Brain microvascular endothelial cell (primary cell): ENCODE measurements at regions not wholly inside any gene's neighbourhood (a gene's known extent, or its start where the extent isn't known, plus 50 kb on each side); places are given as distances from the start of the nearest gene placed in this dataset.

Experiments used
- DNase-seq: peaks from one replicate; pipeline ENCODE4 v3.0.0-alpha.2; 2020
- H3K27ac ChIP-seq: fragments of 250-450 bp; sonication (Bioruptor Pico); 2 replicates; pipeline ENCODE4 v1.5.1; 2020; ENCODE audit warnings: mild to moderate bottlenecking, moderate library complexity
- H3K27me3 ChIP-seq: fragments of 250-450 bp; sonication (Bioruptor Pico); replicated peaks from 2 replicates; pipeline ENCODE4 v1.5.1; 2020; ENCODE audit warnings: mild to moderate bottlenecking
- H3K36me3 ChIP-seq: fragments of 250-450 bp; sonication (Bioruptor Pico); replicated peaks from 2 replicates; pipeline ENCODE4 v1.5.1; 2020; ENCODE audit warnings: mild to moderate bottlenecking
- H3K4me3 ChIP-seq: 2 replicates; pipeline ENCODE4 v1.5.1; 2011; ENCODE audit warnings: low read depth, mild to moderate bottlenecking, control low read depth, low read length, moderate library complexity
- CTCF ChIP-seq: IDR thresholded peaks from 2 replicates; pipeline ENCODE4 v1.5.1; 2011; ENCODE audit warnings: low read depth, mild to moderate bottlenecking, moderate library complexity, low read length, control low read depth, inconsistent platforms; ENCODE audit errors: missing control alignments
- in situ Hi-C: cut with HindIII; loops from 2 replicates; pipeline ENCODE4 v1.10.0; 2017; ENCODE audit warnings: low sequenced_read_pairs, low pct_ligation_motif_present

DNA sequence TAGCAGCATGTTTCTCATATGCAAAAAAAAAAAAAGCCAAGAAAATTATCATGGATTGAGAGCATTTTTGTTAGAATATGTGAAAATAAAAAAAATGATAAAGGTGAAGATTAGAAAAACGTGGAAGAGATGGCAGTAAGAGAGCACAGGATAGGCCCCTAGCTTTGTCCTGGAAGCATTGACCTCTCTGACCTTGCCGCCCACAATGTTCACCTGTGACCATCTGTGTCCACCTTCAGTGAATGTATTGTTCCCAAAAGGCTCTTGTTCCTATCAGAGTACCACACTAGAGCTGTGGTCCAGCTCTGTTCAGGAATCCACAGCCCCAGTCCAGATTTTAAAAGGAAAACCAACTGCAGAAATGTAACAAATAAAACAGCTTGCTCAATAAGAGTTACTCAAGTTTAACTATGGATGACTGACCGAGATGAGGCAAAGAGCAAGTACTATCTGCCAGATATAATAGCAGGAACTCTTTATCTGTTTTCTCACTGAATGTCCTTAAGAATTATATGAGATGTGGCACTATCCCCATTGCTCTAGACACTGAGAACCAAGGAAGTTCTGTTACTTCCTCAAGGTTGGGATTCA lies 287.7 kb upstream of the STXBP5 start:
- in situ Hi-C loops = no loop called here
- H3K27me3 ChIP-seq = no peaks in the 10 kb centered on the region
- DNase-seq = no peak
- H3K27ac ChIP-seq = no peak overlapping the region
- H3K4me3 ChIP-seq = no peak overlapping the region
- H3K36me3 ChIP-seq = no peaks in the 10 kb centered on the region
- no peak for TF ChIP-seq CTCF

DNA sequence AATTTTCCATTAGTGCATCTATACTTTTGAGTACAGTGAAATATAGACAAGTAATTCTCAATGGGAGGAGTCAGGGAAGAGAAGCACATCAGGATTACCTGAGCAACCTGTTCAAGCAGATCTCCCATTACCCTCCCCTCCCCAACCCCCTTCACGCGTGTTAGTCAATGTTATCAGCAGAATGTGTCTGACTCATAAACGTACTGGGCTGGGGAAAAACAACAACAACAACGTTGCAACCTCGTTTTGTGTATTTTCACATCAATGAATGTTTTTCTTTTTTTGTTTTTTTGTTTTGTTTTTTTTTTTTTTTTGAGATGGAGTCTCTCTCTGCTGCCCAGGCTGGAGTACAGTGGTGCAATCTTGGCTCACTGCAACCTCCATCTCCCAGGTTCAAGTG lies 287.0 kb upstream of the STXBP5 start:
- DNase-seq = no peak
- Histone ChIP-seq H3K27ac (no peak overlapping the region), H3K36me3 (no peaks in the 10 kb centered on the region), H3K27me3 (no peaks in the 10 kb centered on the region), H3K4me3 (no peak overlapping the region)
- TF ChIP-seq CTCF = no peak
- in situ Hi-C loops = no loop called here

DNA sequence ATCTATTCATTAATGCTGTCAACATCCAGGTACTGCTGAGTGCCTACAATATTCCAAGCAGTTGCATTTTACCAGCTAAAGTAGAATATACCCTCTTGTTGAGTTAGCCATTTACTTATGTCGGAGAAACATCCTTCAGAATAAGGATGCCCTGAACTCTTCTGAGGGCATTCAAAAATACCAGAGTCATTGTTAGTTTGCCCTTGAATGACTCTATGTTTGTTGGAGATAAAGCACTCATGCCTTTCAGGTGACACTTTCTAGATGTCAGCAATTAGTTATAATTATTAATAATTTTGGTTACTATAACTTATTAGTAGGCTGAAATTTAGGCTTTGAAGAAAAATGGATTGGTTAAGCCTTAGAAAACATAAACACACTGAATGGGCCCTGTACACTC lies 286.2 kb upstream of the STXBP5 start:
- H3K4me3 ChIP-seq = no peak overlapping the region
- TF ChIP-seq CTCF = no peak
- in situ Hi-C loops = no loop called here
- no peaks in the 10 kb centered on the region for H3K27me3 ChIP-seq
- no peak for DNase-seq
- no peaks in the 10 kb centered on the region for H3K36me3 ChIP-seq
- no peak overlapping the region for H3K27ac ChIP-seq

DNA sequence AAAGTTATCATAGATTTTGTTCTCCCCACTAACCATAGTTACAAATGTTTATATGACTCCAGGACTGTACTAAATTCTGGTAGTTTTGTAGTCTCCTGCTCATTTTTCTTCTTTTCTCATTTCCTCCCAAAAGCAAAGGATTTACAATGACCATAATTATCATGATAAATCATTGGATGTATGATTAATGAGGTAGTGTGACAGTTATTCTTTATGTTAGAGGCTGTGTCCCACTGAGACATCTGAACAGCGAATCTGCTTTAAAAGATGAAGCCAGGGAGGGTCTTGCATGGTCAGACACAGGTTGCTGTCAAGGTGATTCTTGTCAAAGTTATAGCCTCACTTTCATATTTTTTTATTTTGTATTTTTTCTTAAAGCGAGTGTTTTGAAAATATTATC lies 285.2 kb upstream of the STXBP5 start:
- Histone ChIP-seq H3K27me3 (no peaks in the 10 kb centered on the region), H3K4me3 (no peak overlapping the region), H3K27ac (no peak overlapping the region), H3K36me3 (no peaks in the 10 kb centered on the region)
- in situ Hi-C loops = no loop called here
- DNase-seq = no peak
- TF ChIP-seq CTCF = no peak

DNA sequence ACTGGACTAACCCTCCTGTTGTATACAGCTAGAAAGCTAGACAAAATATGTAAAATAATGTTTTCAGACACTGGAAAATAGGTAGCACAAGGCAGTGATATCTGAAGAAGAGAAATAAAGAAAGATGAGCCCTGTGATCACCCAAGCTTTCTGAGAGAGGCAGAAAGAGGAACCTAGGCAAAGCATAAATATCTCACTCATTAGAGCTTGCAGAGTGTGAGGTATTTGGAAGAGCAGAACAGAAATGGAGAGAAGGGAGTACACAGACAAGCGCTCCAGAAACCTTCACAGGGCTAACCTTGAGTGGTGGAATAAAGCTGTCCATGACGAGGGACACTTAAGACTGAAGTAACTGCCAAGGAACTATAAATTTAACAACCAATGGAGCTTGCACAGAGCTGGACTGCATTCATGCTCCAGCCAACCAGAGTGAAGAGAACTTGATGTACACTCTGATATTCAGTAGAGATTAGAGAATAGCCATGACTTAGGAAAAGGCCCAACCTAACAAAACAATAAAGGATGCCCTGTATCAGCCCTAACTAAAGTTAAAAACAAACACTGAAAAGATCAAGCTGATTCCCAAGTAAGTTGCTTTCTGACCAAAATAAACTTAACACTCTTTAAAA lies 280.9 kb upstream of the STXBP5 start:
- no peak for TF ChIP-seq CTCF
- H3K27ac ChIP-seq = no peak overlapping the region
- no peaks in the 10 kb centered on the region for H3K36me3 ChIP-seq
- no peaks in the 10 kb centered on the region for H3K27me3 ChIP-seq
- in situ Hi-C loops = no loop called here
- H3K4me3 ChIP-seq = no peak overlapping the region
- DNase-seq = no peak

- no peak overlapping the region for H3K4me3 ChIP-seq
- TF ChIP-seq CTCF = no peak
- H3K36me3 ChIP-seq = no peaks in the 10 kb centered on the region
- no peak overlapping the region for H3K27ac ChIP-seq
- H3K27me3 ChIP-seq = no peaks in the 10 kb centered on the region
- no peak for DNase-seq
- in situ Hi-C loops = no loop called here
Measured at GRCh38 chr6:146925846-146926245, 278.4 kb upstream of the STXBP5 start.
